ENCODE measurements at regions not wholly inside any gene's neighbourhood (a gene's known extent, or its start where the extent isn't known, plus 50 kb on each side); places are given as distances from the start of the nearest gene placed in this dataset.
A peak's percentile ranks its signal among the peaks of the same experiment; 100 is the strongest.
"Not testable (repeated sequence)": the region's sequence is repeated elsewhere in the genome, so short reads cannot be mapped to it uniquely, and the experiment has no call there.

GRCh38 chr5:163309914-163310313 is 127.5 kb upstream of the CCNG1 start:
- peak; percentile 96 for DNase-seq

- no peak for DNase-seq
These were observed 126.4 kb upstream of the CCNG1 start for GRCh38 chr5:163310997-163311396.

GRCh38 chr5:163312598-163312997 is 124.8 kb upstream of the CCNG1 start:
- DNase-seq, result no peak

- not testable (repeated sequence) for DNase-seq
These were observed 124.3 kb upstream of the CCNG1 start for GRCh38 chr5:163313049-163313448.

- peak; percentile 31 for DNase-seq
These were observed 121.0 kb upstream of the CCNG1 start for GRCh38 chr5:163316374-163316773.

- no peak for DNase-seq
These were observed 118.7 kb upstream of the CCNG1 start for GRCh38 chr5:163318707-163319106.

- DNase-seq, result no peak
These were observed 115.9 kb upstream of the CCNG1 start for GRCh38 chr5:163321511-163321910.

GRCh38 chr5:163330723-163331668 is 106.4 kb upstream of the CCNG1 start:
- peak; percentile 49 for DNase-seq

- DNase-seq, result not testable (repeated sequence)
These were observed 101.3 kb upstream of the CCNG1 start for GRCh38 chr5:163336074-163336473.

GRCh38 chr5:163339148-163339547 is 98.2 kb upstream of the CCNG1 start:
- DNase-seq, result peak; percentile 32

- not testable (repeated sequence) for DNase-seq
These were observed 97.0 kb upstream of the CCNG1 start for GRCh38 chr5:163340378-163340777.

- DNase-seq, result peak; percentile 59
These were observed 95.1 kb upstream of the CCNG1 start for GRCh38 chr5:163342306-163342705.

GRCh38 chr5:163345216-163345615 is 92.2 kb upstream of the CCNG1 start:
- DNase-seq, result no peak

GRCh38 chr5:163347671-163348070 is 89.7 kb upstream of the CCNG1 start:
- peak; percentile 56 for DNase-seq

- peak; percentile 63 for DNase-seq
These were observed 87.3 kb upstream of the CCNG1 start for GRCh38 chr5:163350083-163350482.

GRCh38 chr5:163352531-163352930 is 84.9 kb upstream of the CCNG1 start:
- DNase-seq, result no peak

GRCh38 chr5:163355811-163356210 is 81.6 kb upstream of the CCNG1 start:
- DNase-seq, result not testable (repeated sequence)

GRCh38 chr5:163357636-163358035 is 79.8 kb upstream of the CCNG1 start:
- no peak for DNase-seq

GRCh38 chr5:163360656-163361055 is 76.7 kb upstream of the CCNG1 start:
- DNase-seq, result peak; percentile 65

GRCh38 chr5:163361450-163361849 is 75.9 kb upstream of the CCNG1 start:
- DNase-seq, result no peak

- peak; percentile 70 for DNase-seq
These were observed 74.5 kb upstream of the CCNG1 start for GRCh38 chr5:163362840-163363371.

- DNase-seq, result no peak
These were observed 74.0 kb upstream of the CCNG1 start for GRCh38 chr5:163363389-163363788.

- no peak for DNase-seq
These were observed 70.6 kb upstream of the CCNG1 start for GRCh38 chr5:163366757-163367156.

GRCh38 chr5:163369776-163370385 is 67.5 kb upstream of the CCNG1 start:
- DNase-seq, result no peak

All from MV-4-11 (cell line).